ENCODE measurements at regions not wholly inside any gene's neighbourhood (a gene's known extent, or its start where the extent isn't known, plus 50 kb on each side); places are given as distances from the start of the nearest gene placed in this dataset.

GRCh38 chr17:56648321-56648720 is 54.8 kb downstream of the NOG start:
- intact Hi-C loops (cut with micrococcal nuclease), result no loop called here

- intact Hi-C loops (cut with micrococcal nuclease), result no loop called here
These were observed 55.3 kb downstream of the NOG start for GRCh38 chr17:56648806-56649205.

DNA sequence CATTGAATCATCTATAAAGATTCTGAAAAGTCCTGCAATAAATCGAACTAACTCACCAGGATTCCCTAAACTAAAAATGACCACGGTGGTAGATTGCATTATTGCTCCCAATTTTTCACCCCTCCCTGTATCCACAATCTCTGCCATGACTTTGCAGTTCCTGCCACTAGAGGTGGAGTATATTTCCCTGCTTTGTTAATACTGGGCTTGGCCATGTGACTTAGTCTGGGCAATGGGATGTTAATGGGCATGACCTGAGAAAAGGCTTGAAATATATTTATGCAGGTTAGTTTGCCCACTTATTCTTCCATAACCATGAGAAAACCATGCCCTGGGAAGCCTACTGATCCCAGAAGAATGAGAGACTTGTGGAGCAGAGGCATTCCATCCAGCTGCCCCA is 59.1 kb downstream of the NOG start:
- intact Hi-C loops (cut with micrococcal nuclease), result no loop called here

- intact Hi-C loops (cut with micrococcal nuclease), result loop anchor here (2.0 kb wide), 1 partner anchor 61 kb away; the partner anchor contains the start of gene NOG
These were observed 60.4 kb downstream of the NOG start for GRCh38 chr17:56653877-56654276.

GRCh38 chr17:56656701-56657327 is 63.3 kb downstream of the NOG start:
- intact Hi-C loops (cut with micrococcal nuclease), result no loop called here

DNA sequence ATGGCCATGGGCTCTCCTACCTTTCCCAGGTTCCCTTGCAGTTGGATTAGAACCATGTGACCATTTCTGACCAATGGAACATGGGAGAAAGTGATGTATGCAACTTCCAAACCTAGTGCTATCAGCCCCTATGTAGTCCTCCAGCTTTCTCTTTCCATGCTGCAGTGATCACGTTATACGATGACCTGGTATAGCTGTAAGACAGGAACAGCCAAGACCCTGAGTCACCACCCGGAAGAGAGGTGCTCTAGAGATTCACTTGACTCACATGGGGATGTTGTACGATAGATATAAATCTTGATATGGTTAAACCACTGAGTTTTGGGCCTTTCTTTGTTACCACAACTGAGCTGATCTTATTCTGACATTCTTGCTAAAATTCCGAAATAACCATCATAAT is 65.1 kb downstream of the NOG start:
- intact Hi-C loops (cut with micrococcal nuclease), result no loop called here

DNA sequence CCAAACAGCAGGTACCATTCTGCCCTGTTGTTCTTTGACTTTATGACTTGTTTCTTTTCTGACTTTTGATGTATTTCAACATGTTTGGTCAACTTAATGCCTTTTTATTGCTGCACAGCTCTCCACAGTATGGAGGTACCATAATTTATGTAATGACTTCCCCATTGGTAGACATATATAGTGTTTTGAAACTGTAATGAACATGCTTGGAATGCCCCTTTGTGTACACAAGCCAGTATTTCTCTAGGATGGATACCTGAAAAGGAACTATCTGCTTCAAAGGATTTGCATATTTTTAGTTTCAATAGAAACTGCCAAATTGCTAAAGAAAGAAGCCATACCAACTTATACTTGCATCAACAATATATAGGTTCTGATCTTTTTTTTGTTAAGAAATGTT is 66.1 kb downstream of the NOG start:
- intact Hi-C loops (cut with micrococcal nuclease), result no loop called here

- intact Hi-C loops (cut with micrococcal nuclease), result no loop called here
These were observed 68.4 kb downstream of the NOG start for GRCh38 chr17:56661906-56662305.

DNA sequence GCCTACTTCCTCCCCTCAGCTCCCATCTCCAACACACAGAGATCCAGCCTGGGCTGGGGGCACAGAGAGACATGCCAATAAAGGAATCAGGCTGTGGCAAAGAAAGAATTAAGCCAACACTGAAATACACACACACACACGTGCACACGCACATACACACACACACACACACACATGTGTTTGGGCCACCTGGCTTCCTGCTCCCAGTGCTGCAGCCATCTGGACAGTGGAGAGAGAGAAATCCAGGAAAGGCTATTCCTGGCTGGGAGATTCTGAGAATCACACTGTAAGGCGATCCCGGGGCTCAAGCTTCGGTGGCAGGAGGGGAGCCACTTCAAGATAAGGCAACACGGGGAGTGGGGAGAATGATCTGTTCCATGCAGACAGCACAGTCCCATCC is 72.4 kb downstream of the NOG start:
- intact Hi-C loops (cut with micrococcal nuclease), result no loop called here

DNA sequence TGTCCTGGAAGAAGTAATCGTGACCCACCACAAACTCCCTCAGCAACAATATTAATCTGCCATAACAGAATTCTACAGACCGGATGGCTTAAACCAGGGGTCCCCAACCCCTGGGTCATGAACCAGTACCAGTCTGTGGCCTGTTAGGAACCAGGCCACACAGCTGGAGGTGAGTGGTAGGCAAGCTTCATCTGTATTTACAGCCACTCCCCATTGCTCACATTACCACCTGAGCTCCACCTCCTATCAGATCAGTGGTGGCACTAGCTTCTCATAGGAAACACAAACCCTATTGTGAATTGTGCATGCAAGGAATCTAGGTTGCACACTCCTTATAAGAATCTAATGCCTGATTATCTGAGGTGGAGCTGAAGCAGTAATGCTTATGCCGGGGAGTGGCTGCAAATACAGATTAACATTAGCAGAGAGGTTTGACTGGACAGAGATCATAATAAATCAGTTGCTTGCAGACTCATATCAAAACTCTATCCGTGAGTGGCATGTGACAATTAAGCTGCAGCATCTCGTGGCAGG is 74.5 kb downstream of the NOG start:
- intact Hi-C loops (cut with micrococcal nuclease), result no loop called here

DNA sequence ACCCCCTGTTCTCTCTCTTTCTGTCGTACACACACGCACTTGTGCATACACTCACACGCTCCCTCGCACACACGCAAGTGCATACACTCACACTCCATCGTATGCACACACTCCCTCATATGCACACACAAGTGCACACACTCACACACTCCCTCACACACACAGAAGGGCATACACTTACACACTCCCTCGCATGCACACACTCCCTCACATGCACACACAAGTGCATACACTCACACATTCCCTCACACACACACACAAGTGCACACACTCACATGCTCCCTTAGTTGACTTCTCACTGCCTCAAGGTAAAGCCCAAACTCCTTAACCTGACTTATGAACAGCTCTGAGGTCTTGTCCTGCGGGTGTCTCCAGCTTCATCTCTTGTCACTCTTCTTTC is 78.7 kb downstream of the NOG start:
- intact Hi-C loops (cut with micrococcal nuclease), result no loop called here

GRCh38 chr17:56674401-56674925 is 81.0 kb downstream of the NOG start:
- intact Hi-C loops (cut with micrococcal nuclease), result no loop called here

DNA sequence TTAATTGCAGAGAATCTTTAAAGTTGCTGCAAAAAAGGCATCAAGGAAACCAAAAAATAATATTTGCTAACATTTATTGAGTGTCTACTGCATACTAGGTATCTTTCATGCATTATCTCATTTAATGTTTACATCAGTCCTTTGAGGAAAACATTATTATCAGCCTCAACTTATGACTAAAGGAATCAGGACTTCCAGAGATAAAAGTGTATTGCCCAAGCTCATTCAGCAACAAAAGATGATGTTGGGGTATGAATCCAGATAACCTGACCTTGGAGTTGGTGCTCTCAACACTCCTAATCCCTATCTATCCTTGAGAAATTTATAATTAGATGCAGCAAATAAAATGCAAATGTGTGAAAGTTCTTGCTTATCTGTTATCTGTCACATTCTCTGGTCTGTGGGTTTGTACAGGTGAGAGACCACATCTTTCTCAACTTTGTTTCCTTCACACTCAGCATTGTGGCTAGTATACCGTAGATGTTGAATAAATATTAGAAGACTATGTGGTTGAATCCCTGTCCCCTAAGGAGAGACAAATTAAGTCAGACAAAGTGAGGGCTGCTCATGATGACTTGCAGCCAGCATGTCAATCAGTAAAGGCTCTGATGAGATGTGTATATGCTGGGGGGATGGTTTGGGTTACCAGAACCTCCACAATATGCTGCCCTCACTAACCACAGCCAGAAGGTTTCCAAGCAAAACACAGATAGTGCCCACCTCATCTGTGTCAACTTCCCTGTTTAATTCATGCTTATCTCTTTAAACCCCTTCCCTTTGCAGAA is 82.6 kb downstream of the NOG start:
- intact Hi-C loops (cut with micrococcal nuclease), result no loop called here

GRCh38 chr17:56676810-56677209 is 83.3 kb downstream of the NOG start:
- intact Hi-C loops (cut with micrococcal nuclease), result no loop called here

DNA sequence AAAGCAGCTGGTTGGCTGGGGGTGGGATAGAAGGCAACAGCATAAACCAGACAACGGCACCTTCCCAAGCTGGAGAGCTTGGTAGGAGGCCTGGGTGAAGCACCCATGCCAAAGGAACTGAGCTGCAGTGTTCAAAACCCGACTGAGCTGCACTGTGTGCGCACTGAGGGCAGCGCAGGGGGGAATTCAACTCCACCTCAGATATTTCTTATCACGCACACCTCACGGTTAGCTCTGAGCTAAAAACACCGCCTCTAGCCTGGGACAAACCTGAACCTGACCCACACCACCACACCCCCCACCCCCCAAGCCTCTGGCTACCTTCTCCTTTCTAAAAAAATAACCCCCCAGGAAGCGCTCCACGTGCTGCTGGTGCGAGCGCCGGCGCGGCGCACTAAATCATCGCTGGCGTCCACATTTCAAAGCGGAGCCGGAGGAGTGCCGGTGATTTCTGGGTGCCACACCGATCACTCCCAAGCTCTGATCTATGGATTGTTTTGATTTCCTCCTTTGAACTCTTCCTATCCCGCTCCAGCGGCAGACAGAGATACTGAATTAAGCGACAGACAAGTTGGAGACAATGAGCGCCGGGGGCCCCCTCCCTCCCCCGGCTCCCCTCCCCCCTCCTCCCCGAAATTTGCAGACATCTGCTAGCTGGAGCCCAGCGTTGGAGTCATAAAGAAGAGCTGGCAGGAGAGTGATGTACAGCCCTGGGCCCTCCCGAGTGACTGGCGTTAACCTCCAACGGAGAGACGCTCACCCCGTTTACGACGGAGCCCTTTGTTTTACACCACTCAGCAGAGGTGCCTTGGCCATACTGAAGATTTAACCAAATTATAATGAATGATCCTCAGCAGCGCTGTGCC is 85.0 kb downstream of the NOG start:
- intact Hi-C loops (cut with micrococcal nuclease), result loop anchor here (2.0 kb wide), 2 partner anchors 86 to 102 kb away; partner anchors contain the start of gene NOG

DNA sequence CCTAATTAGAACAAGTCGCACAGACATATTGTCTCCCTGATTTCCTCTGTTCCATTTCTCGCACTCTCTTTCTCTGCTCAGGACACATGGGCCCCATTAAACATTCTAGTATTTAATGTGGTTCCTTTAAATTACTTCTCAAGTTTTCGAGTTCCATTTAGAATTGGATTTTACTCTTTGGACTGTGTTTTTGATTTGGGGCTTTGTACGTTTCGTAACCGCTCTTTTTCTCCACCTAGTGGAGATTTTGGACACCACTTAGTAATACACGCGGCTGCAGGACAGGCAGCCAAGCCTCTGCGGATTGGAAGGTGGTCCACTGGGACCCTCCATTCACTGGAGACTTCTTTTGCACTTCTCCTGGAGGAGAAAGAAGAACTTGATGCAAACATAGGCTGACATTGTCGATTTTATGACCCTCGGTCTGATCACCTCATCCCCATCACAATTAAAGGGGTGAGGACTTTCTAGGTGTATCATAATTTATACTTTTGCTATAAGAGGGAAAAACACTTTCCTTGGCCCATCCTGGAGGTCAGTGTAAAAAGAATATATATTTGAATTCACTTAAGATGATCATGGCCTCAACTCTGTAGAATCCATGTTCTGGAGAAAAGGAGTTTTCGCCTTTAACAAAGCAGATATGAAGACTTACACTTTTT is 85.7 kb downstream of the NOG start:
- intact Hi-C loops (cut with micrococcal nuclease), result loop anchor here (2.0 kb wide), 2 partner anchors 86 to 102 kb away; partner anchors contain the start of gene NOG

GRCh38 chr17:56679777-56680422 is 86.4 kb downstream of the NOG start:
- intact Hi-C loops (cut with micrococcal nuclease), result loop anchor here (2.0 kb wide), 2 partner anchors 87 to 101 kb away; partner anchors contain the start of gene NOG

DNA sequence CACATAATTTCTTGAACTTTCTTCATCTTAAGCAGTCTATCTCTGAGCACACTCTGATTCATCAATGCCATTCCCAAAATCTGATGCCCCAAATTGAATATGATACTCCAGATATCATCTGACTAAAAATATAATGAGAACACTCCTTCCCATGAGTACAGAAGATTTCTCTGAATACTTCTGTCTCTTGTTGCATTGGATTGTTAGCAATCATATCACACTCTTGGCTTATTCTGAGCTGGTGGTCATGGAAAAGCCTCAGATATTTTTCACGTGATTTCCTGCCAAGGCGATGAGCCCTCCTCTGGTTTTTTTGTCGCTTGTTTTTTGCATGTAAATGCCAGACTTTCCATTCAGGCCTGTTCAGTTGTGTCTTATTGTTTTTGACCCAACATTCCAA is 87.2 kb downstream of the NOG start:
- intact Hi-C loops (cut with micrococcal nuclease), result no loop called here

- intact Hi-C loops (cut with micrococcal nuclease), result no loop called here
These were observed 88.2 kb downstream of the NOG start for GRCh38 chr17:56681561-56682266.

- intact Hi-C loops (cut with micrococcal nuclease), result no loop called here
These were observed 94.7 kb downstream of the NOG start for GRCh38 chr17:56688151-56688550.

Data from T-helper 2 cell treated with Interferon-gamma antibody and Interleukin-4, amounts not matched to agents 100 ng/mL and 5 ng/mL, for 36 hours (primary cell).